K562 (cell line): ENCODE measurements at regions not wholly inside any gene's neighbourhood (a gene's known extent, or its start where the extent isn't known, plus 50 kb on each side); places are given as distances from the start of the nearest gene placed in this dataset.
A peak's percentile ranks its signal among the peaks of the same experiment; 100 is the strongest.

Experiments
- ATAC-seq: fragments of 200-7000 bp; cut with Tn5 transposase; 3 replicates; pipeline ENCODE4 v1.9.1; 2020; ENCODE audit warnings: moderate library complexity
- BruUV-seq: library from RNA; stranded (reverse); fragments of 400-500 nt; replicated peaks from 2 replicates; lab custom pipeline; 2021; lab: Mats Ljungman, UMichigan
- CTCF ChIA-PET: fragments of 300-600 bp; formaldehyde crosslinking; extraction: SDS; loops from one replicate; lab custom pipeline; 2021; ENCODE audit warnings: low intra/inter-chr PET ratio; lab: Yijun Ruan, JAX
- POLR2A ChIA-PET: fragments of 300-600, 350-650 bp; sonication (Branson Sonifier 250); formaldehyde crosslinking; extraction: SDS; loops from one replicate; lab custom pipeline; 2021; ENCODE audit warnings: antibody characterized with exemption, inconsistent platforms; lab: Yijun Ruan, JAX
- DNase-seq, 4 experiments: peaks; one replicate each; pipeline versions ENCODE4 v3.0.0 to v3.0.0-alpha.2; 2011 to 2018; ENCODE audit warnings: low spot score in 3 of 4, mixed read lengths in 3 of 4; ENCODE audit errors: extremely low read depth in 1 of 4
- FAIRE-seq: peaks from 2 replicates; lab custom pipeline; 2011; peaks lifted over from hg19 to GRCh38; lab: Jason Lieb, UNC
- H2AFZ ChIP-seq: 2 replicates; pipeline ENCODE4 v1.6.0; 2011; ENCODE audit warnings: low read depth, low read length, control low read depth, inconsistent platforms
- H3K27ac ChIP-seq: fragments of 200-600 bp; 3 replicates; pipeline ENCODE4 v1.8.0; 2011; ENCODE audit warnings: low read depth, mild to moderate bottlenecking, control low read depth, inconsistent platforms, low read length, moderate library complexity, mixed read lengths; ENCODE audit errors: extremely low read depth
- H3K27me3 ChIP-seq, 2 experiments: fragments of 300-600 bp in 1 of 2; 2 replicates in 1 of 2; 3 replicates in 1 of 2; pipeline versions ENCODE4 v1.6.0 to v1.8.0; 2011; ENCODE audit warnings: inconsistent platforms in 2 of 2, low read length in 2 of 2, mild to moderate bottlenecking in 1 of 2, mixed read lengths in 1 of 2, moderate library complexity in 1 of 2; ENCODE audit not compliant: control insufficient read depth in 2 of 2, insufficient read depth in 2 of 2
- H3K36me3 ChIP-seq: fragments of 300-600 bp; 3 replicates; pipeline ENCODE4 v1.8.0; 2011; ENCODE audit warnings: mild to moderate bottlenecking, low read length, inconsistent platforms; ENCODE audit not compliant: control insufficient read depth, insufficient read depth
- H3K4me1 ChIP-seq, 2 experiments: fragments of 200-600 bp in 1 of 2; replicated peaks in 1 of 2; 2 replicates in 1 of 2; 3 replicates in 1 of 2; pipeline versions ENCODE4 v1.5.1 to v1.8.0; 2011; ENCODE audit warnings: inconsistent platforms in 2 of 2, low read length in 2 of 2, mild to moderate bottlenecking in 1 of 2, mixed read lengths in 1 of 2, moderate library complexity in 1 of 2; ENCODE audit not compliant: control insufficient read depth in 2 of 2, insufficient read depth in 2 of 2
- H3K4me2 ChIP-seq: 2 replicates; pipeline ENCODE4 v1.6.1; 2011; ENCODE audit warnings: low read length, control low read depth, inconsistent platforms, mixed read lengths; ENCODE audit not compliant: insufficient read depth
- H3K4me3 ChIP-seq: fragments of 200-600 bp; sonication (generic), shearing (Covaris generic); 2 replicates; pipeline ENCODE4 v1.5.1; 2016; ENCODE audit warnings: control low read depth, inconsistent platforms
- H3K79me2 ChIP-seq: fragments of 200-600 bp; 3 replicates; pipeline ENCODE4 v1.8.0; 2011; ENCODE audit warnings: low read length, inconsistent platforms; ENCODE audit not compliant: control insufficient read depth, insufficient read depth
- H3K9ac ChIP-seq, 2 experiments: 2 replicates each; pipeline versions ENCODE4 v1.6.0 to v1.6.1; 2011; ENCODE audit warnings: low read depth in 2 of 2, low read length in 2 of 2, control low read depth in 1 of 2, inconsistent platforms in 1 of 2, mild to moderate bottlenecking in 1 of 2, mixed read lengths in 1 of 2; ENCODE audit not compliant: insufficient read depth in 1 of 2
- H3K9me1 ChIP-seq: one replicate; pipeline ENCODE4 v1.6.0; 2011; ENCODE audit warnings: inconsistent platforms, mild to moderate bottlenecking, low read length, moderate library complexity; ENCODE audit not compliant: control insufficient read depth, insufficient read depth
- H3K9me3 ChIP-seq: replicated peaks from 2 replicates; pipeline ENCODE4 v1.5.1; 2011; ENCODE audit warnings: low read depth, low read length, inconsistent platforms; ENCODE audit not compliant: control insufficient read depth, insufficient read depth
- H4K20me1 ChIP-seq: replicated peaks from 2 replicates; pipeline ENCODE4 v1.6.1; 2011; ENCODE audit warnings: low read length, inconsistent platforms, mixed read lengths; ENCODE audit not compliant: control insufficient read depth, insufficient read depth
- BMI1 ChIP-seq: fragments of 150-350 bp; IDR thresholded peaks from 2 replicates; pipeline ENCODE4 v1.6.1; 2014; ENCODE audit warnings: low read length
- CXXC5 ChIP-seq: fragments of 250-450 bp; sonication (Bioruptor Pico); IDR thresholded peaks from 2 replicates; pipeline ENCODE4 v1.8.0; 2022; ENCODE audit warnings: inconsistent platforms, mild to moderate bottlenecking, moderate library complexity
- EP400 ChIP-seq: fragments of 450-650 bp; IDR thresholded peaks from 2 replicates; pipeline ENCODE4 v1.6.1; 2017; ENCODE audit warnings: antibody characterized with exemption, mild to moderate bottlenecking, moderate library complexity
- FUS ChIP-seq: fragments of 200-400 bp; formaldehyde crosslinking; optimal IDR thresholded peaks from 2 replicates; pipeline ENCODE3; 2017; ENCODE audit warnings: low read depth, low read length
- HDAC8 ChIP-seq: fragments of 450-650 bp; IDR thresholded peaks from 2 replicates; pipeline ENCODE4 v1.6.1; 2016; ENCODE audit warnings: mild to moderate bottlenecking, missing genetic modification characterization, moderate library complexity, missing compliant biosample characterization
- MAFG ChIP-seq: fragments of 450-650 bp; conservative IDR thresholded peaks from 2 replicates; pipeline ENCODE4 v1.6.1; 2016; ENCODE audit warnings: missing genetic modification characterization, missing compliant biosample characterization
- MAFK ChIP-seq: IDR thresholded peaks from 2 replicates; pipeline ENCODE4 v1.6.1; 2011; ENCODE audit warnings: low read length, improper control_type of control experiment
- MTA3 ChIP-seq: fragments of 450-650 bp; formaldehyde crosslinking; IDR thresholded peaks from 2 replicates; pipeline ENCODE4 v1.6.1; 2017; ENCODE audit warnings: mild to moderate bottlenecking, borderline replicate concordance
- MXI1 ChIP-seq: IDR thresholded peaks from 2 replicates; pipeline ENCODE4 v1.6.1; 2011; ENCODE audit warnings: low read depth, mild to moderate bottlenecking, improper control_type of control experiment, low read length
- NCOA2 ChIP-seq, 2 experiments: fragments of 450-650 bp; IDR thresholded peaks; 2 replicates each; pipeline ENCODE4 v1.6.1; 2018; ENCODE audit warnings: mild to moderate bottlenecking in 2 of 2, moderate library complexity in 1 of 2; ENCODE audit not compliant: partially characterized antibody in 2 of 2
- PHTF2 ChIP-seq: fragments of 250-450 bp; sonication (Bioruptor Pico); IDR thresholded peaks from 2 replicates; pipeline ENCODE4 v1.5.0; 2021; ENCODE audit warnings: mild to moderate bottlenecking
- PYGO2 ChIP-seq: fragments of 450-650 bp; IDR thresholded peaks from 2 replicates; pipeline ENCODE4 v1.6.1; 2016; ENCODE audit warnings: mild to moderate bottlenecking, missing genetic modification characterization, moderate library complexity, missing compliant biosample characterization
- RBBP5 ChIP-seq: fragments of 200-600 bp; sonication (generic); IDR thresholded peaks from 2 replicates; pipeline ENCODE4 v1.6.1; 2012; ENCODE audit warnings: borderline replicate concordance, mild to moderate bottlenecking, low read length, control low read depth, inconsistent platforms; ENCODE audit not compliant: insufficient read depth, poor library complexity, severe bottlenecking
- RBM15 ChIP-seq: fragments of 200-400 bp; formaldehyde crosslinking; IDR thresholded peaks from 2 replicates; pipeline ENCODE4 v1.6.1; 2018; ENCODE audit warnings: mild to moderate bottlenecking, low read length, moderate library complexity; ENCODE audit not compliant: insufficient read depth
- SMAD4 ChIP-seq: fragments of 250-450 bp; sonication (Bioruptor Pico); conservative IDR thresholded peaks from 2 replicates; pipeline ENCODE4 v1.8.0; 2021; ENCODE audit warnings: inconsistent platforms, mild to moderate bottlenecking, moderate library complexity
- SMARCE1 ChIP-seq: fragments of 450-650 bp; IDR thresholded peaks from 2 replicates; pipeline ENCODE4 v1.7.1; 2016; ENCODE audit warnings: mild to moderate bottlenecking
- SRSF9 ChIP-seq: fragments of 200-400 bp; formaldehyde crosslinking; IDR thresholded peaks from 2 replicates; pipeline ENCODE4 v1.6.1; 2017; ENCODE audit warnings: low read depth, low read length, borderline replicate concordance
- SUPT5H ChIP-seq: fragments of 450-650 bp; IDR thresholded peaks from 2 replicates; pipeline ENCODE4 v1.6.1; 2016
- ZNF311 ChIP-seq: fragments of 250-450 bp; sonication (Bioruptor Pico); IDR thresholded peaks from 2 replicates; pipeline ENCODE4 v1.4.0; 2020; ENCODE audit warnings: mild to moderate bottlenecking, moderate library complexity
- ZNF444 ChIP-seq: fragments of 250-450 bp; sonication (Bioruptor Pico); IDR thresholded peaks from 2 replicates; pipeline ENCODE4 v1.4.0; 2020; ENCODE audit warnings: mild to moderate bottlenecking, moderate library complexity
- ZNF644 ChIP-seq: fragments of 200-800 bp; sonication (Bioruptor generic); IDR thresholded peaks from 2 replicates; pipeline ENCODE4 v1.6.1; 2016; ENCODE audit warnings: low read depth, missing genetic modification characterization, missing compliant biosample characterization
- WGBS: fragments of 100-300 bp; shearing (Covaris generic); methylation state at CpG from one replicate; pipeline ENCODE4 v1.1.6; 2016; ENCODE audit warnings: low coverage, mixed read lengths; ENCODE audit not compliant: insufficient coverage; ENCODE audit errors: missing lambda C conversion rate; 5-methylcytosine and 5-hydroxymethylcytosine counted together
- in situ Hi-C: fragments of 300-500 bp; cut with MboI; formaldehyde crosslinking; loops from 4 replicates; pipeline ENCODE4 v1.15.0; 2018; ENCODE audit warnings: inconsistent platforms, mixed read lengths
- intact Hi-C: fragments of 100-400 bp; cut with micrococcal nuclease; formaldehyde crosslinking; loops from 2 replicates; pipeline ENCODE4 v1.14.2; 2022
- TF ChIP-seq, protein P1 (sequence below): fragments of 450-650 bp; formaldehyde crosslinking; IDR thresholded peaks from 2 replicates; pipeline ENCODE4 v1.4.0; 2020; ENCODE audit warnings: mild to moderate bottlenecking, moderate library complexity
- TF ChIP-seq, protein P2 (sequence below): fragments of 150-350 bp; conservative IDR thresholded peaks from 2 replicates; pipeline ENCODE4 v1.6.1; 2014; ENCODE audit warnings: low read length

DNA sequence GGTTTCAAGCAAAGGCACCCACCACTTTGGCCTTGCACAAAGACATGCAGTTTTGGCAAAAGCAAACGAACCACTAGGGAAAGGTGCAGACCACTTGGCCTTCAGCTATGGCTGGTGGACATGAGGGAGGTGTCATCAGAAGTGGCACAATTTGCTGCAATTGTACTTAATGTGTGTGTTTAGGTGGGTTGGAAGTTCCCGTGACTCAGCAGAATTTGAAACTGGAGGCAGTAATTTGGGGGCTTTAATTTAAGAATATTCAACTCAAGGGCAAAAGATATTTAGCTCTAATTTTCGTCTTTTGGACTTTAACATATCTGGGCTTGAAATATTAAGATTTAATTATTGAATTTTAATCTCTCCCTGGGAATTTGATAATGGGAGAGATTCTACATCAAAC lies 115.6 kb upstream of the NOCT start:
- H3K9ac ChIP-seq = no peak overlapping the region
- intact Hi-C loops = no loop called here
- POLR2A ChIA-PET = interaction anchor here (0.6 to 1.0 kb wide), 2 partner anchors 10 to 57 kb away, joined by 3 read pairs; no protein-coding TSS in a partner anchor
- H3K79me2 ChIP-seq = no peaks in the 10 kb centered on the region
- FAIRE-seq (no peak), ATAC-seq (no peak), DNase-seq (no peak)
- no peaks in the 10 kb centered on the region for H3K9me3 ChIP-seq
- H3K4me3 ChIP-seq = no peak overlapping the region
- peaks cover 0 to 11% of the 10 kb centered on the region in 2 experiments; a peak in 2 of 5 replicates for H3K4me1 ChIP-seq
- no peaks in the 10 kb centered on the region for H4K20me1 ChIP-seq
- H2AFZ ChIP-seq = no peak overlapping the region
- 30% methylated on average over 3 of the region's 3 CpGs for WGBS
- H3K36me3 ChIP-seq = no peaks in the 10 kb centered on the region
- no TSS peak for BruUV-seq
- H3K9me1 ChIP-seq = no peaks in the 10 kb centered on the region
- H3K4me2 ChIP-seq = no peak overlapping the region
- no peaks in the 10 kb centered on the region for H3K27me3 ChIP-seq
- H3K27ac ChIP-seq = no peak overlapping the region
- in situ Hi-C loops = no loop called here
- CTCF ChIA-PET = no interaction called here
- TF ChIP-seq MAFK = peak; percentile 48; the same call in 1 of the 2 replicates
- TF ChIP-seq, protein P1, sequence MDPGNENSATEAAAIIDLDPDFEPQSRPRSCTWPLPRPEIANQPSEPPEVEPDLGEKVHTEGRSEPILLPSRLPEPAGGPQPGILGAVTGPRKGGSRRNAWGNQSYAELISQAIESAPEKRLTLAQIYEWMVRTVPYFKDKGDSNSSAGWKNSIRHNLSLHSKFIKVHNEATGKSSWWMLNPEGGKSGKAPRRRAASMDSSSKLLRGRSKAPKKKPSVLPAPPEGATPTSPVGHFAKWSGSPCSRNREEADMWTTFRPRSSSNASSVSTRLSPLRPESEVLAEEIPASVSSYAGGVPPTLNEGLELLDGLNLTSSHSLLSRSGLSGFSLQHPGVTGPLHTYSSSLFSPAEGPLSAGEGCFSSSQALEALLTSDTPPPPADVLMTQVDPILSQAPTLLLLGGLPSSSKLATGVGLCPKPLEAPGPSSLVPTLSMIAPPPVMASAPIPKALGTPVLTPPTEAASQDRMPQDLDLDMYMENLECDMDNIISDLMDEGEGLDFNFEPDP = no peak
- no peak for TF ChIP-seq HDAC8 (tag)
- no peak for TF ChIP-seq CXXC5 (CRISPR knock-in tag)
- TF ChIP-seq FUS = no peak
- TF ChIP-seq, protein P2, sequence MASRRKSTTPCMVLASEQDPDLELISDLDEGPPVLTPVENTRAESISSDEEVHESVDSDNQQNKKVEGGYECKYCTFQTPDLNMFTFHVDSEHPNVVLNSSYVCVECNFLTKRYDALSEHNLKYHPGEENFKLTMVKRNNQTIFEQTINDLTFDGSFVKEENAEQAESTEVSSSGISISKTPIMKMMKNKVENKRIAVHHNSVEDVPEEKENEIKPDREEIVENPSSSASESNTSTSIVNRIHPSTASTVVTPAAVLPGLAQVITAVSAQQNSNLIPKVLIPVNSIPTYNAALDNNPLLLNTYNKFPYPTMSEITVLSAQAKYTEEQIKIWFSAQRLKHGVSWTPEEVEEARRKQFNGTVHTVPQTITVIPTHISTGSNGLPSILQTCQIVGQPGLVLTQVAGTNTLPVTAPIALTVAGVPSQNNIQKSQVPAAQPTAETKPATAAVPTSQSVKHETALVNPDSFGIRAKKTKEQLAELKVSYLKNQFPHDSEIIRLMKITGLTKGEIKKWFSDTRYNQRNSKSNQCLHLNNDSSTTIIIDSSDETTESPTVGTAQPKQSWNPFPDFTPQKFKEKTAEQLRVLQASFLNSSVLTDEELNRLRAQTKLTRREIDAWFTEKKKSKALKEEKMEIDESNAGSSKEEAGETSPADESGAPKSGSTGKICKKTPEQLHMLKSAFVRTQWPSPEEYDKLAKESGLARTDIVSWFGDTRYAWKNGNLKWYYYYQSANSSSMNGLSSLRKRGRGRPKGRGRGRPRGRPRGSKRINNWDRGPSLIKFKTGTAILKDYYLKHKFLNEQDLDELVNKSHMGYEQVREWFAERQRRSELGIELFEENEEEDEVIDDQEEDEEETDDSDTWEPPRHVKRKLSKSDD = no peak
- TF ChIP-seq ZNF444 = no peak
- TF ChIP-seq SUPT5H = no peak
- TF ChIP-seq RBBP5 = no peak
- TF ChIP-seq ZNF644 (tag) = no peak
- no peak for TF ChIP-seq PHTF2 (CRISPR knock-in tag)
- TF ChIP-seq ZNF311 (CRISPR knock-in tag) = no peak
- TF ChIP-seq MXI1 = no peak
- no peak for TF ChIP-seq EP400
- no peak for TF ChIP-seq MTA3
- no peak for TF ChIP-seq RBM15
- TF ChIP-seq NCOA2 (IDR thresholded peaks at IDR 0.05; ENCODE audit: partially characterized antibody in 2 of 2) = no peak
- no peak for TF ChIP-seq PYGO2 (tag)
- no peak for TF ChIP-seq SMAD4
- TF ChIP-seq BMI1 = no peak
- peak; percentile 77 for TF ChIP-seq MAFG (tag)
- no peak for TF ChIP-seq SRSF9
- no peak for TF ChIP-seq SMARCE1
